Endothelial cell of umbilical vein (primary cell): ENCODE measurements at regions not wholly inside any gene's neighbourhood (a gene's known extent, or its start where the extent isn't known, plus 50 kb on each side); places are given as distances from the start of the nearest gene placed in this dataset.

Source experiments
- CTCF ChIP-seq, 2 donors: IDR thresholded peaks; 1 replicate in 1 of 2; 2 replicates in 1 of 2; pipeline ENCODE4 v1.5.1; 2011; ENCODE audit warnings: low read length in 2 of 2, mild to moderate bottlenecking in 2 of 2, moderate library complexity in 2 of 2, control low read depth in 1 of 2, inconsistent platforms in 1 of 2, low read depth in 1 of 2; ENCODE audit not compliant: insufficient read depth in 1 of 2; ENCODE audit errors: extremely low read depth in 1 of 2
- EZH2 ChIP-seq: IDR thresholded peaks from 2 replicates; pipeline ENCODE4 v1.6.1; 2012; ENCODE audit warnings: borderline replicate concordance, low read depth, mild to moderate bottlenecking, moderate library complexity, low read length, inconsistent platforms; ENCODE audit not compliant: severe bottlenecking
- FOS ChIP-seq: IDR thresholded peaks from 2 replicates; pipeline ENCODE4 v1.6.1; 2011; ENCODE audit warnings: mild to moderate bottlenecking, low read length, moderate library complexity, borderline replicate concordance; ENCODE audit not compliant: insufficient read depth
- GATA2 ChIP-seq: IDR thresholded peaks from 2 replicates; pipeline ENCODE4 v1.7.0; 2011; ENCODE audit warnings: low read depth, mild to moderate bottlenecking, moderate library complexity, mixed read lengths, low read length; ENCODE audit not compliant: insufficient read length, insufficient read depth
- JUN ChIP-seq: IDR thresholded peaks from 2 replicates; pipeline ENCODE4 v1.6.1; 2011; ENCODE audit warnings: borderline replicate concordance, low read depth; ENCODE audit not compliant: insufficient read length, insufficient read depth
- MYC ChIP-seq: IDR thresholded peaks from one replicate; pipeline ENCODE4 v1.6.1; 2011; ENCODE audit warnings: mild to moderate bottlenecking, low read depth, low read length
- POLR2A ChIP-seq: IDR thresholded peaks from 2 replicates; pipeline ENCODE4 v1.6.1; 2012; ENCODE audit warnings: low read depth, mild to moderate bottlenecking, control low read depth, low read length
- POLR2AphosphoS5 ChIP-seq: IDR thresholded peaks from 2 replicates; pipeline ENCODE4 v1.6.1; 2012; ENCODE audit warnings: low read depth, mild to moderate bottlenecking, control low read depth, low read length, moderate library complexity; ENCODE audit not compliant: insufficient read depth
- TF ChIP-seq, protein P1 (sequence below): IDR thresholded peaks from 2 replicates; pipeline ENCODE4 v1.6.1; 2011; ENCODE audit not compliant: insufficient read depth, insufficient read length

DNA sequence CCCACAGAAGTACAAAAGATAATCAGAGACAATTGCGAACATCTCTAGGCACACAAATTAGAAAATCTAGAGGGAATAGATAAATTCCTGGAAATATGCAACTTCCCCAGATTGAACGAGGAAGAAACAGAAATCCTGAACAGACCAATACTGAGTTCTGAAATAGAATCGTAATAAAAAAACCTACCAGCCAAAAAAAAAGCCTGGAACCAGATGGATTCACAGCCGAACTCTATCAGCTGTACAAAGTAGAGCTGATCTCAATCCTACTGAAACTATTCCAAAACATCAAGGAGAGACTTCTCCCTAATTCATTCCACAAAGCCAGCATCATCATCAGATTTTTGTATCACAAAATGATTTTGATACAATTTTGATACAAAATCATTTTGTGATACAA is 206.4 kb downstream of the REEP3 start:
- TF ChIP-seq POLR2A (no peak), CTCF (IDR thresholded peaks at IDR 0.05; ENCODE audit: extremely low read depth in 1 of 2, insufficient read depth in 1 of 2, low read depth in 1 of 2, low read length in 2 of 2) (no peak), POLR2AphosphoS5 (no peak), FOS (no peak), EZH2 (no peak), GATA2 (no peak), MYC (no peak), JUN (no peak)
- TF ChIP-seq, protein P1, sequence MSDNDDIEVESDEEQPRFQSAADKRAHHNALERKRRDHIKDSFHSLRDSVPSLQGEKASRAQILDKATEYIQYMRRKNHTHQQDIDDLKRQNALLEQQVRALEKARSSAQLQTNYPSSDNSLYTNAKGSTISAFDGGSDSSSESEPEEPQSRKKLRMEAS, result no peak
